ENCODE measurements at regions not wholly inside any gene's neighbourhood (a gene's known extent, or its start where the extent isn't known, plus 50 kb on each side); places are given as distances from the start of the nearest gene placed in this dataset.

DNA sequence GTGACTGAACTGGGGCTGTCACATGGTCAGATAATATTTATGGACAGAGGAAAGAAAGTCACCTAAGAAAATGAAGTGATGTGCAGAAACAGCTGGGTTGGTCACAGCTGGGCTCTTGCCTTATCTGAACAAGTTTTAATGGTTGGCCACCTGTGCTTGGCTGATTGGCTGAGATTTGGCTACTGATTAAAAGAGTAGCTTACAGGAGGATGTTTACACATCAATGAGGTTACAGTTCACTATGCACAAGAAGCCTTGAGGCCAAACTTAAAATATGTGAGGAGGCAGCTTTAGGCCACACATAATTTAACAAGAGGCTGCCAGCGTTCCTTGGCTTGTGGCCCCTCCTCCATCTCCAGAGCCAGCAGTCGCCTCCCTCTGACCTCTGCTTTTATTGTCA lies 99.2 kb upstream of the C1QTNF9B start:
- intact Hi-C loops (cut with DNase I; ENCODE audit: low total_unique reads), result no loop called here
- WGBS, 2 donors, result 69 to 84% methylated on average over 2 of the region's 2 CpGs
- TF ChIP-seq, protein P1, sequence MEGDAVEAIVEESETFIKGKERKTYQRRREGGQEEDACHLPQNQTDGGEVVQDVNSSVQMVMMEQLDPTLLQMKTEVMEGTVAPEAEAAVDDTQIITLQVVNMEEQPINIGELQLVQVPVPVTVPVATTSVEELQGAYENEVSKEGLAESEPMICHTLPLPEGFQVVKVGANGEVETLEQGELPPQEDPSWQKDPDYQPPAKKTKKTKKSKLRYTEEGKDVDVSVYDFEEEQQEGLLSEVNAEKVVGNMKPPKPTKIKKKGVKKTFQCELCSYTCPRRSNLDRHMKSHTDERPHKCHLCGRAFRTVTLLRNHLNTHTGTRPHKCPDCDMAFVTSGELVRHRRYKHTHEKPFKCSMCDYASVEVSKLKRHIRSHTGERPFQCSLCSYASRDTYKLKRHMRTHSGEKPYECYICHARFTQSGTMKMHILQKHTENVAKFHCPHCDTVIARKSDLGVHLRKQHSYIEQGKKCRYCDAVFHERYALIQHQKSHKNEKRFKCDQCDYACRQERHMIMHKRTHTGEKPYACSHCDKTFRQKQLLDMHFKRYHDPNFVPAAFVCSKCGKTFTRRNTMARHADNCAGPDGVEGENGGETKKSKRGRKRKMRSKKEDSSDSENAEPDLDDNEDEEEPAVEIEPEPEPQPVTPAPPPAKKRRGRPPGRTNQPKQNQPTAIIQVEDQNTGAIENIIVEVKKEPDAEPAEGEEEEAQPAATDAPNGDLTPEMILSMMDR (IDR thresholded peaks at IDR 0.05), result no peak
- TF ChIP-seq POLR2A (IDR thresholded peaks at IDR 0.05), result no peak

DNA sequence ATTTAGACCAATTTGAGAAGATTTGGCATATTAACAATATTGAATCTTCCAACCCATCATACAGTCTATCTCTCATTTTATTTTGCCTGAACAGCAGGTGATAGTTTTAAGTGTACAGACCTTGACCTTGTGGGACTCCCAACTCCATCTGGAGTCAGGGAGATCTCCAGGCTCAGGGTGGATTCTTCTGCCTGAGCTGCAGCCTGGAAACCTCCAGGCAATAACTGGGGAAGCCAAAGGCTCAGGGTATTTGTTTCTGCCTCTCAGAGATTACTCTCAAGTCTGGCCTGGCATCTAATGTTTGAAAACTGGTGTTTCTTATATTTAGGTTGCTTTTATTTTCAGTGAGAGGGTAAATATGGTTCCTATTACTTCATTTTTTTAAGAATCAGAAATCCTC lies 102.1 kb upstream of the C1QTNF9B start:
- no peak overlapping the region for H3K4me3 ChIP-seq (ENCODE audit: low read depth, poor library complexity, severe bottlenecking)
- intact Hi-C loops (cut with DNase I; ENCODE audit: low total_unique reads), result no loop called here
- DNase-seq (ENCODE audit: low spot score in 2 of 2), result no peak
- no peak for TF ChIP-seq POLR2A (IDR thresholded peaks at IDR 0.05)
- TF ChIP-seq, protein P1 (IDR thresholded peaks at IDR 0.05), result no peak

More for the DNA sequence above, 99.2 kb upstream of the C1QTNF9B start:
- H3K4me3 ChIP-seq (ENCODE audit: low read depth, poor library complexity, severe bottlenecking), result no peak overlapping the region
- no peak for DNase-seq (ENCODE audit: low spot score in 2 of 2)

DNA sequence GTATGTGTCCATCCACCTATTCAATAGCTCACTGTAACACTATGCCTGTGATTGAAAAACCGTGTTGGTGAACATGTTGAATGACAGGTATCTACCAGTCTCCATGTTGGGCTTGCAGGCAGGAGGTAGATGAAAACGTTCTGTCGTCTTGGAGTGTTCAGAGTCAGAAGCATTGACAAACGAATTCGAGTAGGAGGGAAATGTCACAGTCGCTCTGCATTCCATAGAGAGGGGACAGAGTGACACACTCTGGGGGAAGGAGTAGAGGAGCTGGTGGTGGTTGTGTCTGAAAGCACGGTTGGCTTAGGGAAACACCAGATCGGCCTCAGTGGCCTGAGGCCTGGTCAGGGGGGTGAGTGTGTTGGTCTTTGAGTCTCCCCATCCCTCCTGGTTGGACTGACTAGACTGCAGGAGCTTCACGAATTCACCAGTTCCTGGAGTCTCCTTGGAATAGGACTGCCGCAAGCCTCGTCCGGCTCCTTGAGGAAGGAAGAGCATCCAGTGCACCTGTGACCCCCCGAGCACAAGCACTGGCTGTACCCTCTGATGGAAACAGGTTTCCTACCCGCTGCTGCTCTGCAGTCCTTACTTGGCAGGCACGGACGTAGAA lies 105.0 kb upstream of the C1QTNF9B start:
- WGBS, 2 donors, result 89 to 91% methylated on average over 16 of the region's 16 CpGs
- intact Hi-C loops (cut with DNase I; ENCODE audit: low total_unique reads), result no loop called here
- no peak overlapping the region for H3K4me3 ChIP-seq (ENCODE audit: low read depth, poor library complexity, severe bottlenecking)
- DNase-seq (ENCODE audit: low spot score in 2 of 2), result no peak
- no peak for TF ChIP-seq POLR2A (IDR thresholded peaks at IDR 0.05)

DNA sequence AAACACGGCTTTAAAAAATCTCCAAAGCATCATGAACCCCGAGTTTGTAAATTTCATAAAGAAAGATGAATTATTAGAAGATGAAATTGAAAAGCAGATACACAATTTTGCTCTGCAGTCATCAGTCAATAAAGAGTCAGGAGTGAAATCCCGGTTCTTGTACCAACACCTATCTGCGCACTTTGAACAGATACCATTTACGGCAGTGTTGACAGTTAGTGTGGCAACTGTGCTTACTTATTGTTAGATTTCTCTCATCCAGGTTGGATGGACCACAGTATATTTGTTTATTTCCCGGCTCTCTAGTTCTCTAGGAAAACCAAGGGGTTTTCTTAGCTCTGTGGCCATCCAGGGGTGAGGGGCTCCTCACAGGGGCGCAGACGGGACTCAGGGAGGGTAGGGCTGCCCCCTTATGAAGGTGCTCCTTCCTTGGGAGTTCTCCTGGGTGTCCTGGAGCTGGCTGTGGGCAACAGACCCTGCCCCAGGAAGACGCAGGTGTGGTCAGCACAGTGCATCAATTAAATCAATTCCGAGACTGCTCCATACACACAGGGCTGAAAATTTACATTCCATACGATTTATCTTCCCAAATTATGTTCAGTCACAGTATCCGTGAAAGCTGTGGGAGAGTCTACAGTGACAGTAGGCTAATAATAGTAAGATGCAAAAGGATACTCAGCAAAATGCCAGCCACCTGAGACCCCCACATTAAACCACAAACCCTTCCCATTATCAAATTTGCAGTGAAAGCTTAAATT lies 107.0 kb upstream of the C1QTNF9B start:
- no peak overlapping the region for H3K4me3 ChIP-seq (ENCODE audit: low read depth, poor library complexity, severe bottlenecking)
- no peak for DNase-seq (ENCODE audit: low spot score in 2 of 2)
- intact Hi-C loops (cut with DNase I; ENCODE audit: low total_unique reads), result no loop called here
- no peak for TF ChIP-seq POLR2A (IDR thresholded peaks at IDR 0.05)
- TF ChIP-seq, protein P1 (IDR thresholded peaks at IDR 0.05), result no peak
- WGBS, 2 donors, result 91% methylated on average over 12 of the region's 12 CpGs

DNA sequence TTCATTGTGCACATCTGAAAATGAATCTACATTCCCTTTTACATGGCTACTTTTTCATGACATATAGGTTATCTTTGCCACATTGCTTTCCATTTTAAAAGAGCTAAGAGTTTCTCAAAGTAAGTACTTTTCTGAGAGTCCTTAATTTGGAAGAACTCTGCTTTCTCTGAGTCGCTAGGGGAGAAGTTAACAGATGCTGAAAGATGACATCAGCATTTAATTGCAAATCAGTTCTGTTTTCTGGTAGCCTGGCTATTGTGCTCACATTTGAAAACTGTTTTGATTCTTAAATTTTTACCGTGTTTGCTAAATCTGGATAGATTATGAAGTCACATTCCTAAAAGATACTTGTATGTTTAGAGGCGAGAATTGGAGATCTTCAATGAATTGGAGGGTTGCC lies 107.7 kb upstream of the C1QTNF9B start:
- intact Hi-C loops (cut with DNase I; ENCODE audit: low total_unique reads), result no loop called here
- no peak for DNase-seq (ENCODE audit: low spot score in 2 of 2)
- WGBS, 2 donors, result 63 to 73% methylated on average over 3 of the region's 3 CpGs
- TF ChIP-seq, protein P1 (IDR thresholded peaks at IDR 0.05), result no peak
- TF ChIP-seq POLR2A (IDR thresholded peaks at IDR 0.05), result no peak
- no peak overlapping the region for H3K4me3 ChIP-seq (ENCODE audit: low read depth, poor library complexity, severe bottlenecking)

DNA sequence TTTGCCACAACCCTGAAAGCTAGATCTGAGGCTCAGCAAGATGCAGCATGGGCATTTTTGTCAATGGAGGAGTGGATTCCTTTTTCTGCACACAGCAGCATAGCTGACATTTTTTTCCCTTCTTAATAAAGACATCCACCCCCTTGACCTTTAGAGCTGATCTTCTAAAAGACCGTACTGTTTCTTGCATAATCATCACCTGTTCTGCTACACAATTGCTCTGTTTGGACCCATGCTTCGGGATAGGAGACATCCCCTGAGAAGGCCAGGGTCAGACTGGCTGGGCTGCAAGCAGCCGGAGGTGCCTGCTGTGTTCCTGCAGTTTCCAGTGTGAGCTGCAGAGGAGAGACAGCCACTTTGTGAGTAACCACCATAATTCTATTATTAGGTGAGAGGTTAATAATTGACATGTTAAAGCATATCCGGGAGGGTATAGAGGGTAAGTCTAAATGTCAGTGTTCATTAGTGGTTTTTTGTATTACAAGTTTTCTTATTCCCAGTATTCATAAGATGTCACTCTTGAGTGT lies 108.5 kb upstream of the C1QTNF9B start:
- 70 to 71% methylated on average over 4 of the region's 4 CpGs for WGBS, 2 donors
- intact Hi-C loops (cut with DNase I; ENCODE audit: low total_unique reads), result no loop called here
- no peak overlapping the region for H3K4me3 ChIP-seq (ENCODE audit: low read depth, poor library complexity, severe bottlenecking)
- TF ChIP-seq, protein P1 (IDR thresholded peaks at IDR 0.05), result no peak
- TF ChIP-seq POLR2A (IDR thresholded peaks at IDR 0.05), result no peak
- DNase-seq (ENCODE audit: low spot score in 2 of 2), result no peak
